ENCODE measurements at regions not wholly inside any gene's neighbourhood (a gene's known extent, or its start where the extent isn't known, plus 50 kb on each side); places are given as distances from the start of the nearest gene placed in this dataset.

GRCh38 chr4:119932277-119932676 lies 134.4 kb downstream of the MAD2L1 start:
- H3K9me3 ChIP-seq (ENCODE audit: control insufficient read depth in 1 of 2, low read length in 2 of 2) = no peaks in the 10 kb centered on the region
- H3K27ac ChIP-seq (ENCODE audit: low read length) = no peak overlapping the region
- H3K27me3 ChIP-seq (ENCODE audit: low read depth, low read length) = no peaks in the 10 kb centered on the region
- H3K4me1 ChIP-seq (ENCODE audit: control insufficient read depth in 1 of 2, insufficient read depth in 2 of 2, low read length in 2 of 2) = no peaks in the 10 kb centered on the region
- H3K36me3 ChIP-seq (ENCODE audit: control insufficient read depth in 1 of 2, insufficient read depth in 2 of 2, low read length in 2 of 2) = no peaks in the 10 kb centered on the region
- no peak overlapping the region for H3K4me3 ChIP-seq (ENCODE audit: low read depth in 1 of 2, low read length in 2 of 2)

- Histone ChIP-seq H3K4me3 (ENCODE audit: low read depth in 1 of 2, low read length in 2 of 2) (no peak overlapping the region), H3K27me3 (ENCODE audit: low read depth, low read length) (no peaks in the 10 kb centered on the region), H3K27ac (ENCODE audit: low read length) (no peak overlapping the region), H3K9me3 (ENCODE audit: control insufficient read depth in 1 of 2, low read length in 2 of 2) (no peaks in the 10 kb centered on the region), H3K4me1 (ENCODE audit: control insufficient read depth in 1 of 2, insufficient read depth in 2 of 2, low read length in 2 of 2) (no peaks in the 10 kb centered on the region), H3K36me3 (ENCODE audit: control insufficient read depth in 1 of 2, insufficient read depth in 2 of 2, low read length in 2 of 2) (no peaks in the 10 kb centered on the region)
These were observed 136.1 kb downstream of the MAD2L1 start for GRCh38 chr4:119930546-119930945.

- Histone ChIP-seq H3K9me3 (ENCODE audit: control insufficient read depth in 1 of 2, low read length in 2 of 2) (no peaks in the 10 kb centered on the region), H3K27me3 (ENCODE audit: low read depth, low read length) (no peaks in the 10 kb centered on the region), H3K27ac (ENCODE audit: low read length) (no peak overlapping the region), H3K4me1 (ENCODE audit: control insufficient read depth in 1 of 2, insufficient read depth in 2 of 2, low read length in 2 of 2) (no peaks in the 10 kb centered on the region), H3K4me3 (ENCODE audit: low read depth in 1 of 2, low read length in 2 of 2) (no peak overlapping the region), H3K36me3 (ENCODE audit: control insufficient read depth in 1 of 2, insufficient read depth in 2 of 2, low read length in 2 of 2) (no peaks in the 10 kb centered on the region)
These were observed 144.8 kb downstream of the MAD2L1 start for GRCh38 chr4:119921830-119922229.

GRCh38 chr4:119906277-119906676 lies 160.4 kb downstream of the MAD2L1 start:
- no peaks in the 10 kb centered on the region for H3K36me3 ChIP-seq (ENCODE audit: control insufficient read depth in 1 of 2, insufficient read depth in 2 of 2, low read length in 2 of 2)

GRCh38 chr4:119898211-119898610 lies 168.4 kb downstream of the MAD2L1 start:
- no peak overlapping the region for H3K4me3 ChIP-seq (ENCODE audit: low read depth in 1 of 2, low read length in 2 of 2)
- no peaks in the 10 kb centered on the region for H3K9me3 ChIP-seq (ENCODE audit: control insufficient read depth in 1 of 2, low read length in 2 of 2)
- H3K36me3 ChIP-seq (ENCODE audit: control insufficient read depth in 1 of 2, insufficient read depth in 2 of 2, low read length in 2 of 2) = no peaks in the 10 kb centered on the region
- no peaks in the 10 kb centered on the region for H3K27me3 ChIP-seq (ENCODE audit: low read depth, low read length)
- no peak overlapping the region for H3K27ac ChIP-seq (ENCODE audit: low read length)
- H3K4me1 ChIP-seq (ENCODE audit: control insufficient read depth in 1 of 2, insufficient read depth in 2 of 2, low read length in 2 of 2) = peaks cover 0 to 18% of the 10 kb centered on the region in 2 donors

More at GRCh38 chr4:119906277-119906676, 160.4 kb downstream of the MAD2L1 start:
- Histone ChIP-seq H3K4me3 (ENCODE audit: low read depth in 1 of 2, low read length in 2 of 2) (no peak overlapping the region), H3K27ac (ENCODE audit: low read length) (no peak overlapping the region), H3K9me3 (ENCODE audit: control insufficient read depth in 1 of 2, low read length in 2 of 2) (peaks cover 0 to 11% of the 10 kb centered on the region in 2 donors), H3K4me1 (ENCODE audit: control insufficient read depth in 1 of 2, insufficient read depth in 2 of 2, low read length in 2 of 2) (no peaks in the 10 kb centered on the region), H3K27me3 (ENCODE audit: low read depth, low read length) (no peaks in the 10 kb centered on the region)

- Histone ChIP-seq H3K4me3 (ENCODE audit: low read depth in 1 of 2, low read length in 2 of 2) (no peak overlapping the region), H3K36me3 (ENCODE audit: control insufficient read depth in 1 of 2, insufficient read depth in 2 of 2, low read length in 2 of 2) (no peaks in the 10 kb centered on the region)
These were observed 169.4 kb downstream of the MAD2L1 start for GRCh38 chr4:119897260-119897659.

GRCh38 chr4:119894650-119895208 lies 171.9 kb downstream of the MAD2L1 start:
- Histone ChIP-seq H3K36me3 (ENCODE audit: control insufficient read depth in 1 of 2, insufficient read depth in 2 of 2, low read length in 2 of 2) (no peaks in the 10 kb centered on the region), H3K4me3 (ENCODE audit: low read depth in 1 of 2, low read length in 2 of 2) (no peak overlapping the region), H3K9me3 (ENCODE audit: control insufficient read depth in 1 of 2, low read length in 2 of 2) (no peaks in the 10 kb centered on the region), H3K27ac (ENCODE audit: low read length) (no peak overlapping the region), H3K27me3 (ENCODE audit: low read depth, low read length) (no peaks in the 10 kb centered on the region), H3K4me1 (ENCODE audit: control insufficient read depth in 1 of 2, insufficient read depth in 2 of 2, low read length in 2 of 2) (peaks cover 0 to 18% of the 10 kb centered on the region in 2 donors)

More at GRCh38 chr4:119897260-119897659, 169.4 kb downstream of the MAD2L1 start:
- Histone ChIP-seq H3K4me1 (ENCODE audit: control insufficient read depth in 1 of 2, insufficient read depth in 2 of 2, low read length in 2 of 2) (peaks cover 0 to 18% of the 10 kb centered on the region in 2 donors), H3K27me3 (ENCODE audit: low read depth, low read length) (no peaks in the 10 kb centered on the region), H3K27ac (ENCODE audit: low read length) (no peak overlapping the region), H3K9me3 (ENCODE audit: control insufficient read depth in 1 of 2, low read length in 2 of 2) (no peaks in the 10 kb centered on the region)

GRCh38 chr4:119873794-119874325 lies 192.8 kb downstream of the MAD2L1 start:
- Histone ChIP-seq H3K36me3 (ENCODE audit: control insufficient read depth in 1 of 2, insufficient read depth in 2 of 2, low read length in 2 of 2) (no peaks in the 10 kb centered on the region), H3K27ac (ENCODE audit: low read length) (no peak overlapping the region), H3K9me3 (ENCODE audit: control insufficient read depth in 1 of 2, low read length in 2 of 2) (no peaks in the 10 kb centered on the region), H3K27me3 (ENCODE audit: low read depth, low read length) (no peaks in the 10 kb centered on the region), H3K4me3 (ENCODE audit: low read depth in 1 of 2, low read length in 2 of 2) (no peak overlapping the region), H3K4me1 (ENCODE audit: control insufficient read depth in 1 of 2, insufficient read depth in 2 of 2, low read length in 2 of 2) (no peaks in the 10 kb centered on the region)

GRCh38 chr4:119873132-119873531 lies 193.5 kb downstream of the MAD2L1 start:
- Histone ChIP-seq H3K36me3 (ENCODE audit: control insufficient read depth in 1 of 2, insufficient read depth in 2 of 2, low read length in 2 of 2) (no peaks in the 10 kb centered on the region), H3K4me1 (ENCODE audit: control insufficient read depth in 1 of 2, insufficient read depth in 2 of 2, low read length in 2 of 2) (no peaks in the 10 kb centered on the region), H3K9me3 (ENCODE audit: control insufficient read depth in 1 of 2, low read length in 2 of 2) (no peaks in the 10 kb centered on the region), H3K27me3 (ENCODE audit: low read depth, low read length) (no peaks in the 10 kb centered on the region), H3K27ac (ENCODE audit: low read length) (no peak overlapping the region), H3K4me3 (ENCODE audit: low read depth in 1 of 2, low read length in 2 of 2) (no peak overlapping the region)

GRCh38 chr4:119872371-119873016 lies 194.2 kb downstream of the MAD2L1 start:
- H3K9me3 ChIP-seq (ENCODE audit: control insufficient read depth in 1 of 2, low read length in 2 of 2) = no peaks in the 10 kb centered on the region
- H3K27me3 ChIP-seq (ENCODE audit: low read depth, low read length) = no peaks in the 10 kb centered on the region
- H3K4me1 ChIP-seq (ENCODE audit: control insufficient read depth in 1 of 2, insufficient read depth in 2 of 2, low read length in 2 of 2) = no peaks in the 10 kb centered on the region
- H3K27ac ChIP-seq (ENCODE audit: low read length) = no peak overlapping the region
- H3K4me3 ChIP-seq (ENCODE audit: low read depth in 1 of 2, low read length in 2 of 2) = no peak overlapping the region
- no peaks in the 10 kb centered on the region for H3K36me3 ChIP-seq (ENCODE audit: control insufficient read depth in 1 of 2, insufficient read depth in 2 of 2, low read length in 2 of 2)

GRCh38 chr4:119870856-119871255 lies 195.8 kb downstream of the MAD2L1 start:
- no peaks in the 10 kb centered on the region for H3K27me3 ChIP-seq (ENCODE audit: low read depth, low read length)
- no peak overlapping the region for H3K4me3 ChIP-seq (ENCODE audit: low read depth in 1 of 2, low read length in 2 of 2)
- no peaks in the 10 kb centered on the region for H3K36me3 ChIP-seq (ENCODE audit: control insufficient read depth in 1 of 2, insufficient read depth in 2 of 2, low read length in 2 of 2)
- H3K27ac ChIP-seq (ENCODE audit: low read length) = no peak overlapping the region
- no peaks in the 10 kb centered on the region for H3K9me3 ChIP-seq (ENCODE audit: control insufficient read depth in 1 of 2, low read length in 2 of 2)
- H3K4me1 ChIP-seq (ENCODE audit: control insufficient read depth in 1 of 2, insufficient read depth in 2 of 2, low read length in 2 of 2) = no peaks in the 10 kb centered on the region

All from muscle layer of duodenum (tissue), 2 donors.